ENCODE measurements at regions not wholly inside any gene's neighbourhood (a gene's known extent, or its start where the extent isn't known, plus 50 kb on each side); places are given as distances from the start of the nearest gene placed in this dataset.

DNA sequence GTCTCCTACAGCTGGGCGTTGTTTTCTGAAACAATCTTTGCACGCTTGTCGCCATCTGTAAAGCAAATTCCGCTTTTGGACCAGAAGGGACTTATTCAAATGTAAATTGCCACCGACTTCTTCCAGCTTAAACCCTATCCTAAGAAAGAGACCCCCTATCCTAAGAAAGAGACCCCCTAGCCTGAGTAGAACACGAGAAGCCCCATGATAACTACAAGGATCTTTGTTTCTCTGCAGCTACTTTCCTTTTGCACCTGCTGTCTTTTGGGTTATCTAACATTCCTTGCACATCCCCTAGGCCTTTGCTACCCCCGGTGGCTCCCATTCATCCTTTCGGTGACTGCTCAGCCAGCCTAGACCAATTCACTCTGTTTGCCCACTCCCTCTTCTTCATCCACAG lies 536.0 kb upstream of the PRKX start:
- no peak overlapping the region for H3K27ac ChIP-seq (ENCODE audit: low read depth, low read length)
- no peaks in the 10 kb centered on the region for H3K4me1 ChIP-seq (ENCODE audit: insufficient read depth, low read length)
- no peaks in the 10 kb centered on the region for H3K27me3 ChIP-seq (ENCODE audit: control insufficient read depth in 1 of 2, insufficient read depth in 2 of 2, low read length in 2 of 2)
- no peaks in the 10 kb centered on the region for H3K9me3 ChIP-seq (ENCODE audit: low read length)
- no peaks in the 10 kb centered on the region for H3K36me3 ChIP-seq (ENCODE audit: insufficient read depth, low read length)
- H3K4me3 ChIP-seq (ENCODE audit: low read depth in 1 of 2, low read length in 2 of 2), result no peak overlapping the region
- H3K9ac ChIP-seq (ENCODE audit: low read length), result no peak overlapping the region

DNA sequence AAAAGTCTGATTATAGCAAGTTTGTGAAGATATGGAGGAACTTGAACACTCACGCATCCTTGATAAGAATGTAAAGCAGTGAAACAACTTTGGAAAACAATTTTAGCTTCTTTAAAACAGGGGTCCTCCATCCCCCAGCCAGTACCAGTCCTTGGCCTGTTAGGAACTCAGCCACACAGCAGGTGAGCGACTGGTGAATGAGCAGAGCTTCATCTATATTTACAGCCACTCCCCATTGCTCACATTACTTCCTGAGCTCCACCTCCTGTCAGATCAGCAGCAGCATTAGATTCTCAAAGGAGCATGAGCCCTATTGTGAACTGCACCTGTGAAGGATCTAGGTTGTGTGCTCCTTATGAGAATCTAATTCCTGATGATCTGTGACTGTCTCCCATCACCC lies 530.3 kb upstream of the PRKX start:
- Histone ChIP-seq H3K27ac (ENCODE audit: low read depth, low read length) (no peak overlapping the region), H3K9ac (ENCODE audit: low read length) (no peak overlapping the region), H3K9me3 (ENCODE audit: low read length) (no peaks in the 10 kb centered on the region), H3K27me3 (ENCODE audit: control insufficient read depth in 1 of 2, insufficient read depth in 2 of 2, low read length in 2 of 2) (no peaks in the 10 kb centered on the region), H3K36me3 (ENCODE audit: insufficient read depth, low read length) (no peaks in the 10 kb centered on the region), H3K4me1 (ENCODE audit: insufficient read depth, low read length) (no peaks in the 10 kb centered on the region), H3K4me3 (ENCODE audit: low read depth in 1 of 2, low read length in 2 of 2) (no peak overlapping the region)

DNA sequence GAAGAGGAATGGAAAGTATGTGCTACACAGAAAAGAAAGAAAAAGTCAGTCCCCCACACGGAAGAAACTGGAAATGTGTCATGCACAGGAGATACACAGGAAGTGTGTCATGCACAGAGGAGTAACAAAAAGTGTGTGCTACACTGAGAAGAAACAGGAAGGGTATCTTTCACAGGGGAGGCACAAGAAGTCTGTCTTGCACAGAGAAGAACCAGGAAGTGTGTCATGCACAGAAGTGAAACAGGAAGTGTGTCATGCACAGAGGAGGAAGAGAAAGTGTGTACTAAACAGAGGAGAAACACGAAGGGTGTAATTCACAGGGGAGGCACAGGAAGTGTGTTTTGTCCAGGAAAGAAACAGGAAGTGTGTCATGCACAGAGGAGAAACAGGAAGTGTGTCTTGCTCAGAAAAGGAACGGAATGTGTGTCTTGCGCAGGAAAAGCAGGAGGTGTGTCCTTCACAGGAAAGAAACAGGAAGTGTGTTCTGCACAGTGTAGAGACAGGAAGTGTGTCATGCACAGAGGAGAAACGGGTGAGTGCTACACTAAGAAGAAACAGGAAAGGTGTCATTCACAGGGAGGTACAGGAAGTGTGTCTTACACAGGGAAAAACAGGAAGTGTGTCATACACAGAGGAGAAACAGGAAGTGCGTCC lies 527.2 kb upstream of the PRKX start:
- no peak overlapping the region for H3K9ac ChIP-seq (ENCODE audit: low read length)
- no peaks in the 10 kb centered on the region for H3K36me3 ChIP-seq (ENCODE audit: insufficient read depth, low read length)
- no peak overlapping the region for H3K27ac ChIP-seq (ENCODE audit: low read depth, low read length)
- no peak overlapping the region for H3K4me3 ChIP-seq (ENCODE audit: low read depth in 1 of 2, low read length in 2 of 2)
- no peaks in the 10 kb centered on the region for H3K27me3 ChIP-seq (ENCODE audit: control insufficient read depth in 1 of 2, insufficient read depth in 2 of 2, low read length in 2 of 2)
- no peaks in the 10 kb centered on the region for H3K9me3 ChIP-seq (ENCODE audit: low read length)
- H3K4me1 ChIP-seq (ENCODE audit: insufficient read depth, low read length), result no peaks in the 10 kb centered on the region

DNA sequence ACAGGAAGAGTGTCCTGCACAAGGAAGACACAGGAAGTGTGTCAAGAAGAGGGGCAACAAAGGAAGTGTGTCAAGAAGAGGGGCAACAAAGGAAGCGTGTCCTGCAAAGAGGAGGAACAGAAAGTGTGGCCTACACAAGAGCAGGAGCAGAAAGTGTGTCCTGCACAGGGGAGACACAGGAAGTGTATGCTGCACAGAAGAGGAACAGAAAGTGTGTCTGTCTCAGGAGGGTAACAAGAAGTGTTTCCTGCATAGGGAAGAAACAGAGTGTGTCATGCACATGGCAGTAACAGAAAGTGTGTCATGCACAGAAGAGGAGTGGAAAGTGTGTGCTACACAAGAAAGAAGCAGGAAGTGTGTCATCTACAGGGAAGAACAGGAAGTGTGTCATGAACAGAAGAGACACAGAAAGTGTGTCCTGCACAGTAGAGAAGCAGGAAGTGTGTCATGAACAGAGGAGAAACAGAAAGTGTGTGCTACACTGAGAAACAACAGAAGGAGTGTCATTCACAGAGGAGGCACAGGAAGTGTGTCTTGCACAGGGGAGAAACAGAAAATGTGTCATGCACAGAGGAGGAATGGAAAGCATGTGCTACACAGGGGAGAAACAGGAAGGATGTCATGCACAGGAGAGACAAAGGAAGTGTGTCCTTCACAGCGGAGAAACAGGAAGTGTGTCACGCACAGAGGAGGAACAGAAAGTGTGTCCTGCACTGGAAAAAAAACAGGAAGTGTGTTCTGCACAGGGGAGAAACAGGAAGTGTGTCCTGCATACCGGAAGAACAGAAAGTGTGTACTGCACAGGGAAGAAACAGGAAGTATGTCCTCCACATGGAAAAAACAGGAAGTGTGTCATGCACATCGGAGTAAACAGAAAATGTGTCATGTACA lies 526.4 kb upstream of the PRKX start:
- Histone ChIP-seq H3K27me3 (ENCODE audit: control insufficient read depth in 1 of 2, insufficient read depth in 2 of 2, low read length in 2 of 2) (no peaks in the 10 kb centered on the region), H3K9ac (ENCODE audit: low read length) (no peak overlapping the region), H3K27ac (ENCODE audit: low read depth, low read length) (no peak overlapping the region), H3K4me1 (ENCODE audit: insufficient read depth, low read length) (no peaks in the 10 kb centered on the region), H3K9me3 (ENCODE audit: low read length) (no peaks in the 10 kb centered on the region), H3K4me3 (ENCODE audit: low read depth in 1 of 2, low read length in 2 of 2) (no peak overlapping the region), H3K36me3 (ENCODE audit: insufficient read depth, low read length) (no peaks in the 10 kb centered on the region)

DNA sequence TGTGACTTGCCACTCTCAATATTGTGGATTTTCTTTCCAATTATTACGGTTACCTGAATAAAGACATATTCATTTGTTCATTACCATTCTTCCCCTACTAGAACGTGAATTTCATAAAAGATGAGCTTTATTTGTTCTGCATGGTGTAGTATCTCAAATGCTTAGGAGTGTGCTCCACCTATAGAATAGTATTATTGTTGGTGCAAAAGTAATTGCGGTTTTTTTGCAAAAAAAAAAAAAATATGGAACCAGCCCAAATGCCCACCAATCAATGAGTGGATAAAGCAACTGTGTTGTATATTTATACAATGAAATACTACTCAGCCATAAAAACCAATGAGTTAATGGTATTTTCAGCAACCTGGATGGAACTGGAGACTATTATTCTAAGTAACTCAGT lies 525.5 kb upstream of the PRKX start:
- Histone ChIP-seq H3K4me3 (ENCODE audit: low read depth in 1 of 2, low read length in 2 of 2) (no peak overlapping the region), H3K4me1 (ENCODE audit: insufficient read depth, low read length) (no peaks in the 10 kb centered on the region), H3K9me3 (ENCODE audit: low read length) (no peaks in the 10 kb centered on the region), H3K27ac (ENCODE audit: low read depth, low read length) (no peak overlapping the region), H3K9ac (ENCODE audit: low read length) (no peak overlapping the region), H3K36me3 (ENCODE audit: insufficient read depth, low read length) (no peaks in the 10 kb centered on the region), H3K27me3 (ENCODE audit: control insufficient read depth in 1 of 2, insufficient read depth in 2 of 2, low read length in 2 of 2) (no peaks in the 10 kb centered on the region)

DNA sequence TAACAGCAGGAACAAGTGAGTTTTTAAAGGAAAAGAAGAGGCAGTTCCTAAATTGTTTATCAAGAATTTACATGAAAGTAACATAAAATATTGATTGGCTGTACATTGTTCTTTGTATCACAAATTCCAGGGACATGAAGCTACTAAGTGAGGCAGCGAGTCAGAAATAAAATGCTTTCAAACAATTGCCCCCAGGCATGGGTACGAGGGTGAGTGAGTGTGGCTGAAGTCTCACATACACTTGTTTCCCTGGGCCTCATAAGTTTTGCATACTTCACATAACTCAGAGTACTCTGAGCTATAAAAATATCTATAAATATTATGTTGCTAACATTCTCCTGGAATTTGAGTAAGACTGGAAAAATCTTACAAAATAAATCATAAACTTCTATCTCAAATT lies 511.6 kb upstream of the PRKX start:
- no peaks in the 10 kb centered on the region for H3K9me3 ChIP-seq (ENCODE audit: low read length)
- H3K4me3 ChIP-seq (ENCODE audit: low read depth in 1 of 2, low read length in 2 of 2), result no peak overlapping the region
- no peak overlapping the region for H3K27ac ChIP-seq (ENCODE audit: low read depth, low read length)

DNA sequence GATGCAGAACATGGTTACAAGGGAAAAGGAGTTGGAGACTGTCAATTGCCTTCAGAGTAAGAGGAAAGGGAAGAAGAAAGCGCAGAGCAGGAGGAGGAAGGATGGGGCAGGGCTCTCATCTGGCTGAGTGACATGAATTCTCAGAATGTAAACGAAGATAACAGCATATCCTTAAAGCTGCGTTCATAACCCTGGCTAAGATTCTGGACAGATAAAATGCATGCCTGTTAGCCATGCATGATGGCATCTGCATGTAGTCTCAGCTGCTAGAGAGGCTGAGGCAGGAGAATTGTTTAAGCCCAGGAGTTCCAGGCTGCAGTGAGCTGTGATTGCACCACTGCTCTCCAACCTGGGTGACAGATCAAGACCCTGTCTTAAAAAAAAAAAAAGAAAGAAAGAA lies 493.5 kb upstream of the PRKX start:
- H3K9me3 ChIP-seq (ENCODE audit: low read length), result no peaks in the 10 kb centered on the region
- H3K4me3 ChIP-seq (ENCODE audit: low read depth in 1 of 2, low read length in 2 of 2), result no peak overlapping the region
- H3K27ac ChIP-seq (ENCODE audit: low read depth, low read length), result no peak overlapping the region
- no peaks in the 10 kb centered on the region for H3K27me3 ChIP-seq (ENCODE audit: control insufficient read depth in 1 of 2, insufficient read depth in 2 of 2, low read length in 2 of 2)
- H3K36me3 ChIP-seq (ENCODE audit: insufficient read depth, low read length), result no peaks in the 10 kb centered on the region
- H3K9ac ChIP-seq (ENCODE audit: low read length), result no peak overlapping the region
- H3K4me1 ChIP-seq (ENCODE audit: insufficient read depth, low read length), result no peaks in the 10 kb centered on the region

More for the DNA sequence above, 511.6 kb upstream of the PRKX start:
- Histone ChIP-seq H3K36me3 (ENCODE audit: insufficient read depth, low read length) (no peaks in the 10 kb centered on the region), H3K4me1 (ENCODE audit: insufficient read depth, low read length) (no peaks in the 10 kb centered on the region), H3K27me3 (ENCODE audit: control insufficient read depth in 1 of 2, insufficient read depth in 2 of 2, low read length in 2 of 2) (no peaks in the 10 kb centered on the region), H3K9ac (ENCODE audit: low read length) (no peak overlapping the region)

DNA sequence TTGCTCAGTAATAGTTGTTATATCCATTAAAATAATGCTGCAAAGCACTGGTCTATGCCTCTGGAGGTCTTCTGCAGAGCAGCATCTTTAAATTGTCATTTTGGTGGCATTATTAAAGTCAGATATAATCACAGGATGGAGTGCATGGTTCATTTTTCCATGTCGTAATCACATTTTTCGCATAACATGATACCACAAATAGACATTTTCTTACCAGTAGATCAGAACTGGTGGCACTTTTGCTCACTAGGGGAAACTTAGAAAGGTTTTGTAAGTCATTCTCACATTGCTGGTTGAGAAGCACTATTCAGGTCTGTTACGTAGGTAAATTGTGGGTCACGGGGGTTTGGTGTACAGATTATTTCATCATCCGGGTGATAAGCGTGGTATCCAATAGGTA lies 484.5 kb upstream of the PRKX start:
- Histone ChIP-seq H3K9ac (ENCODE audit: low read length) (no peak overlapping the region), H3K27ac (ENCODE audit: low read depth, low read length) (no peak overlapping the region), H3K9me3 (ENCODE audit: low read length) (no peaks in the 10 kb centered on the region), H3K4me1 (ENCODE audit: insufficient read depth, low read length) (no peaks in the 10 kb centered on the region), H3K36me3 (ENCODE audit: insufficient read depth, low read length) (no peaks in the 10 kb centered on the region), H3K4me3 (ENCODE audit: low read depth in 1 of 2, low read length in 2 of 2) (no peak overlapping the region), H3K27me3 (ENCODE audit: control insufficient read depth in 1 of 2, insufficient read depth in 2 of 2, low read length in 2 of 2) (no peaks in the 10 kb centered on the region)

DNA sequence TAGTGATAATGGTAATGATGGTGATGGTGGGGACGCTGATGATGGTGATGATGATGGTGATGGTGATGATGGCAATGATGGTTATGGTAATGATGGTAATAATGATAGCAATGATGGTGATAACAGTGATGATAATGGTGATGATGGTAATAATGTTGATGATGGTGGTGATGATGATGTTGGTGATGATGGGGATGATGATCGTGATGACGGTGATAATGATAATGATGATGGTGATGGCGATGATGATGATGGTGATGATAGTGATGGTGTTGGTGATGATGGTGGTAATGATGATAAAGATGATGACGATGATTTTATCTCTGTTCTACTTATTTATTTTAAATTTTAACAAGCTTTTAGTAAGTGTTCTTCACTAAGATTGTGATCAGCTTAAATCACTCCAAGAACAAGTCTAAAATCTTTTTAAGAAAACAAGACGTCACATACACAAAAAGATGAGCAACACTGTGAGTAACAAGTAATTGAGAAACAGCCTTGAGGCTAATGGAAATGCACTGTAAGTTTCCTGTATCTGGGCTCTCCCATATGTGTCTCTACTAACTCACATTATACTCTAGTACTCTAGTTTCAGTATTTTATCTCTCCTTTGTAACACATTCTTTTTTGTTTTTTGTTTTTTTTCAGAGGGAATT lies 480.2 kb upstream of the PRKX start:
- no peaks in the 10 kb centered on the region for H3K36me3 ChIP-seq (ENCODE audit: insufficient read depth, low read length)
- no peaks in the 10 kb centered on the region for H3K27me3 ChIP-seq (ENCODE audit: control insufficient read depth in 1 of 2, insufficient read depth in 2 of 2, low read length in 2 of 2)
- H3K4me1 ChIP-seq (ENCODE audit: insufficient read depth, low read length), result no peaks in the 10 kb centered on the region
- H3K27ac ChIP-seq (ENCODE audit: low read depth, low read length), result no peak overlapping the region
- no peaks in the 10 kb centered on the region for H3K9me3 ChIP-seq (ENCODE audit: low read length)
- no peak overlapping the region for H3K9ac ChIP-seq (ENCODE audit: low read length)
- H3K4me3 ChIP-seq (ENCODE audit: low read depth in 1 of 2, low read length in 2 of 2), result no peak overlapping the region

DNA sequence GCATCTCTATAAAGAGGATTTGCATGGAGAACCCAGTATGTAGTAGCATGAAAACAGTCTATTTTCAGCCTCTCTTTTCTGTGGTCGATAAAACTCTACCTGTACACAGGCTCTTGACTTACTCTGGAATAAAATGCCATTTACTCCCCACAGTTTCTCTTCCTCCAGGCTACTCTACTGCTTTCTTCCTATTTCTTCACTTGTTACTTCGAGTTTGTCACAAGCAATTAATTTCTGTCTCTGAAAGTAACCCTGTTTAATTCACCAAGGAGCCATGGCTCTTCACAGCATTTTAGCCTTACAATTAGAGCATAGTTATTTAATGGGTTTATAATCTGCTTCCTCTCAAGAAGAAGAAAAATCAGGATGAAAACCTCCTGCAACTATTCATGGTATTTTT lies 472.9 kb upstream of the PRKX start:
- Histone ChIP-seq H3K4me3 (ENCODE audit: low read depth in 1 of 2, low read length in 2 of 2) (no peak overlapping the region), H3K27me3 (ENCODE audit: control insufficient read depth in 1 of 2, insufficient read depth in 2 of 2, low read length in 2 of 2) (no peaks in the 10 kb centered on the region), H3K4me1 (ENCODE audit: insufficient read depth, low read length) (no peaks in the 10 kb centered on the region), H3K9me3 (ENCODE audit: low read length) (no peaks in the 10 kb centered on the region), H3K27ac (ENCODE audit: low read depth, low read length) (no peak overlapping the region), H3K9ac (ENCODE audit: low read length) (no peak overlapping the region), H3K36me3 (ENCODE audit: insufficient read depth, low read length) (no peaks in the 10 kb centered on the region)

DNA sequence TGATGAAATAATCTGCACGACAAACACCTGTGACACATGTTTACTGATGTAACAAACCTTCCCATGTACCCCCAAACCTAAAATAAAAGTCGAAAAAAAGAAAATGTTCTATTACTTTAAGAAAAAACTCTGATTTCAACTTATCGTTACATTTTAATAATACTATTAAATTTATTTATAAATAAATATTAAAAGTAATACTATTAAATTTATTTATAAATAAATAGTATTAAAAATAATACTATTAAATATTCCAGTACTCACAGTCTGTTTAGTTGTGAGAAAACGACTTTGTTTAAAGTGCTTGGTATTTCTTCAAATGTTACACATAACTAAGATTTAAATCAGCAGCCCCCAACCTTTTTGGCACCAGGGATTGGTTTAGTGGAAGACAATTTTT lies 471.6 kb upstream of the PRKX start:
- H3K27ac ChIP-seq (ENCODE audit: low read depth, low read length), result no peak overlapping the region
- no peak overlapping the region for H3K4me3 ChIP-seq (ENCODE audit: low read depth in 1 of 2, low read length in 2 of 2)
- H3K4me1 ChIP-seq (ENCODE audit: insufficient read depth, low read length), result no peaks in the 10 kb centered on the region
- H3K9me3 ChIP-seq (ENCODE audit: low read length), result no peaks in the 10 kb centered on the region
- no peaks in the 10 kb centered on the region for H3K27me3 ChIP-seq (ENCODE audit: control insufficient read depth in 1 of 2, insufficient read depth in 2 of 2, low read length in 2 of 2)
- H3K9ac ChIP-seq (ENCODE audit: low read length), result no peak overlapping the region
- H3K36me3 ChIP-seq (ENCODE audit: insufficient read depth, low read length), result no peaks in the 10 kb centered on the region
